OCI-LY1 (cell line): ENCODE measurements at regions not wholly inside any gene's neighbourhood (a gene's known extent, or its start where the extent isn't known, plus 50 kb on each side); places are given as distances from the start of the nearest gene placed in this dataset.

ENCODE experiments used
- H2AFZ ChIP-seq: fragments of 200-600 bp; sonication (generic), shearing (Covaris generic); 2 replicates; pipeline ENCODE4 v1.6.0; 2014; ENCODE audit warnings: antibody characterized with exemption, mild to moderate bottlenecking, low read length
- H3F3A ChIP-seq: fragments of 200-600 bp; sonication (generic), shearing (Covaris generic); 2 replicates; pipeline ENCODE4 v1.6.0; 2014; ENCODE audit warnings: mild to moderate bottlenecking, antibody characterized with exemption, low read length, moderate library complexity; ENCODE audit not compliant: insufficient read depth
- H3K27ac ChIP-seq: fragments of 200-600 bp; sonication (generic); 2 replicates; pipeline ENCODE4 v1.5.1; 2014; ENCODE audit warnings: low read length, mixed run types, mild to moderate bottlenecking, low read depth; ENCODE audit not compliant: poor library complexity, severe bottlenecking
- H3K27me3 ChIP-seq: fragments of 200-600 bp; sonication (generic); 2 replicates; pipeline ENCODE4 v1.6.0; 2014; ENCODE audit warnings: antibody characterized with exemption, mild to moderate bottlenecking, low read length, moderate library complexity; ENCODE audit not compliant: insufficient read depth
- H3K36me3 ChIP-seq: fragments of 200-600 bp; sonication (generic); 2 replicates; pipeline ENCODE4 v1.6.1; 2014; ENCODE audit warnings: mild to moderate bottlenecking, antibody characterized with exemption, low read length, moderate library complexity, mixed read lengths; ENCODE audit not compliant: insufficient read depth
- H3K4me1 ChIP-seq: fragments of 200-600 bp; sonication (generic); 2 replicates; pipeline ENCODE4 v1.5.1; 2014; ENCODE audit warnings: mild to moderate bottlenecking, low read length, moderate library complexity; ENCODE audit not compliant: insufficient read depth, severe bottlenecking
- H3K4me2 ChIP-seq: fragments of 200-600 bp; sonication (generic), shearing (Covaris generic); 2 replicates; pipeline ENCODE4 v1.6.1; 2014; ENCODE audit warnings: low read length
- H3K4me3 ChIP-seq: fragments of 200-600 bp; sonication (generic); 2 replicates; pipeline ENCODE4 v1.5.1; 2014; ENCODE audit warnings: low read length, low read depth, mild to moderate bottlenecking, mixed read lengths; ENCODE audit not compliant: poor library complexity, severe bottlenecking
- H3K79me2 ChIP-seq: fragments of 200-600 bp; shearing (Covaris generic); 2 replicates; pipeline ENCODE4 v1.6.1; 2016; ENCODE audit warnings: mixed run types, low read length, mixed read lengths; ENCODE audit not compliant: insufficient read depth
- H3K9ac ChIP-seq: fragments of 200-600 bp; sonication (generic), shearing (Covaris generic); 2 replicates; pipeline ENCODE4 v1.6.1; 2014; ENCODE audit warnings: mild to moderate bottlenecking, low read length, mixed read lengths
- H3K9me2 ChIP-seq: fragments of 200-600 bp; sonication (generic), shearing (Covaris generic); 2 replicates; pipeline ENCODE4 v1.6.1; 2014; ENCODE audit warnings: low read depth, mild to moderate bottlenecking, low read length, mixed read lengths
- H3K9me3 ChIP-seq: fragments of 200-600 bp; shearing (Covaris generic); 2 replicates; pipeline ENCODE4 v1.6.1; 2014; ENCODE audit warnings: low read length, mixed read lengths
- H4K20me1 ChIP-seq: fragments of 200-600 bp; sonication (generic), shearing (Covaris generic); 2 replicates; pipeline ENCODE4 v1.6.0; 2016; ENCODE audit warnings: mild to moderate bottlenecking, low read length; ENCODE audit not compliant: insufficient read depth
- CTCF ChIP-seq: fragments of 200-600 bp; sonication (generic), shearing (Covaris generic); IDR thresholded peaks from 2 replicates; pipeline ENCODE4 v1.5.1; 2017; ENCODE audit warnings: mild to moderate bottlenecking, antibody characterized with exemption, low read length, moderate library complexity, mixed read lengths
- EZH2 ChIP-seq: fragments of 200-600 bp; sonication (generic), shearing (Covaris generic); IDR thresholded peaks from 2 replicates; pipeline ENCODE4 v1.8.0; 2017; ENCODE audit warnings: borderline replicate concordance, mixed run types, mild to moderate bottlenecking, antibody characterized with exemption, low read length, moderate library complexity, mixed read lengths

DNA sequence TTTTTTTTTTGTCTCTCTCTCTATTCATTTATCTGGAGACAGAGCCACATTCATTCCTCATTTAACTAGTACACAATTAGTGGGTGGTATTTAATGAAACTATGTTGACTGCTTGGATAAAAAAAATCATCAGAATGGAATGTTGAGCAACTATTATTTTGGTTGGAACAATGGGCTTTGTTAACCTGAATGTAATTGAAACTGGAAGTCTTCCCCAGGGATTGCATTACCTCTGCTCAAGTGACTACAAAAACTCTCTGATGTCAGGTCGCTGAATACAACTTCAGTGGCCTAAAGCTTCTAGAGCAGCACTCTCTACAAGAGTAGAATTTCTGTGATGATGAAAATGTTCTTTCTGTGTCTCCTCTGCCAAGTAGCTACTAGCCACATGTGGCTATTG is 295.8 kb downstream of the DEPDC1B start:
- no peaks in the 10 kb centered on the region for H4K20me1 ChIP-seq
- H3K27ac ChIP-seq: no peak overlapping the region
- TF ChIP-seq CTCF (no peak), EZH2 (no peak)
- no peaks in the 10 kb centered on the region for H3K4me1 ChIP-seq
- H3K9ac ChIP-seq: no peak overlapping the region
- no peaks in the 10 kb centered on the region for H3K9me2 ChIP-seq
- H2AFZ ChIP-seq: no peak overlapping the region
- no peak overlapping the region for H3K4me2 ChIP-seq
- no peaks in the 10 kb centered on the region for H3K79me2 ChIP-seq
- H3K9me3 ChIP-seq: no peaks in the 10 kb centered on the region
- H3K27me3 ChIP-seq: no peaks in the 10 kb centered on the region
- no peaks in the 10 kb centered on the region for H3F3A ChIP-seq
- no peaks in the 10 kb centered on the region for H3K36me3 ChIP-seq
- H3K4me3 ChIP-seq: no peak overlapping the region

- H2AFZ ChIP-seq: no peak overlapping the region
- no peaks in the 10 kb centered on the region for H3K9me3 ChIP-seq
- no peaks in the 10 kb centered on the region for H3F3A ChIP-seq
- H3K9me2 ChIP-seq: no peaks in the 10 kb centered on the region
- H3K36me3 ChIP-seq: no peaks in the 10 kb centered on the region
- no peak overlapping the region for H3K9ac ChIP-seq
- H4K20me1 ChIP-seq: no peaks in the 10 kb centered on the region
- TF ChIP-seq CTCF (no peak), EZH2 (no peak)
- H3K4me1 ChIP-seq: no peaks in the 10 kb centered on the region
- no peaks in the 10 kb centered on the region for H3K27me3 ChIP-seq
- H3K4me2 ChIP-seq: no peak overlapping the region
- no peak overlapping the region for H3K27ac ChIP-seq
- no peak overlapping the region for H3K4me3 ChIP-seq
- H3K79me2 ChIP-seq: no peaks in the 10 kb centered on the region
These were observed 296.5 kb downstream of the DEPDC1B start for GRCh38 chr5:60403343-60404006.

- Histone ChIP-seq H3K79me2 (no peaks in the 10 kb centered on the region), H3K36me3 (no peaks in the 10 kb centered on the region), H3K9me3 (no peaks in the 10 kb centered on the region), H2AFZ (no peak overlapping the region), H4K20me1 (no peaks in the 10 kb centered on the region), H3K4me2 (no peak overlapping the region), H3K27me3 (no peaks in the 10 kb centered on the region), H3K27ac (no peak overlapping the region), H3K9me2 (no peaks in the 10 kb centered on the region), H3K4me1 (no peaks in the 10 kb centered on the region), H3F3A (no peaks in the 10 kb centered on the region), H3K9ac (no peak overlapping the region), H3K4me3 (no peak overlapping the region)
- TF ChIP-seq EZH2: no peak
These were observed 297.7 kb downstream of the DEPDC1B start for GRCh38 chr5:60402161-60402785.

DNA sequence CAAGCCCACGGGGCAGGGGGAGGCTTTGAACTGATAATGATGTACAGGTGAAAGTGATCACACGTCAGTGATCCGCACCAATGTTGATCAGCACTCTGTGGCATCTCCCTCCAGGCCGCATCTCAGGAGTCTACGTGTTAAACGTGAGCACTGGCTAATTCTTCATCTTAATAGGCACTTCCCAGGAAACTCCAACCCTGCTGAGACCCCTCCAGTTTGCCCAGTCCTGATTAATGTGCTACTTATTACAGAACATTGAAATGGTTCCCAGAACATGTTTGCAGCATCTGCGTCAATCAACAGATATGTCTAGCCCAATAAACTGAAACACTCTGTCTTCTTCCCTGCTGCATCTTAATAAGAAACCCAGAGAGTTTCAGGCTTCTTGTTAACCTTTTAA is 298.4 kb downstream of the DEPDC1B start:
- H3K9me2 ChIP-seq: no peaks in the 10 kb centered on the region
- no peak for TF ChIP-seq CTCF

More for the DNA sequence above, 298.4 kb downstream of the DEPDC1B start:
- no peaks in the 10 kb centered on the region for H3K36me3 ChIP-seq
- H3K9me3 ChIP-seq: no peaks in the 10 kb centered on the region
- H3K79me2 ChIP-seq: no peaks in the 10 kb centered on the region
- no peak overlapping the region for H3K9ac ChIP-seq
- no peaks in the 10 kb centered on the region for H3F3A ChIP-seq
- H3K4me3 ChIP-seq: no peak overlapping the region
- no peaks in the 10 kb centered on the region for H4K20me1 ChIP-seq
- no peaks in the 10 kb centered on the region for H3K4me1 ChIP-seq
- no peak overlapping the region for H3K27ac ChIP-seq
- H3K27me3 ChIP-seq: no peaks in the 10 kb centered on the region
- H3K4me2 ChIP-seq: no peak overlapping the region
- H2AFZ ChIP-seq: no peak overlapping the region
